Brain pericyte (primary cell): ENCODE measurements at regions not wholly inside any gene's neighbourhood (a gene's known extent, or its start where the extent isn't known, plus 50 kb on each side); places are given as distances from the start of the nearest gene placed in this dataset.

Experiments used
- DNase-seq: peaks from one replicate; pipeline ENCODE4 v3.0.0-alpha.2; 2012; ENCODE audit warnings: low read depth, low spot score

DNA sequence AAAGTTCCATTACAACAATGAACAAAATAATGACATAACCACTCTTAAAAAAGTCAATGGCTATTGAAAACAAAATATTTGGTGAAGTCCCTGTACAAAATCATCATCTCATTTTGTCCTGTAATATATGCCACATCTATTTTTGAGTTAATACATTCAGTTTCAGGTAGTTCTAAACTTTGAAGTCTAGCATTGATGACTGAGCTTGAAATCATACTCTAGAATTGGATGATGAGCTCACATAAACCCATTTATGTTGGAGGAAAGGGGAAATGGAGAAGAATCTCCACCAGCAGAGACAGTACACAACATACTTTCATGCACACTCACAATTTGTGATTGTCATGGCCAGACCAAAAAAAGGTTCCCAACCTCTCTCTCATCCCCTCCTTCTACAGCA, 371.1 kb upstream of the NR3C2 start:
- DNase-seq, result no peak

- no peak for DNase-seq
Measured at GRCh38 chr4:148812101-148812500, 369.9 kb upstream of the NR3C2 start.

DNA sequence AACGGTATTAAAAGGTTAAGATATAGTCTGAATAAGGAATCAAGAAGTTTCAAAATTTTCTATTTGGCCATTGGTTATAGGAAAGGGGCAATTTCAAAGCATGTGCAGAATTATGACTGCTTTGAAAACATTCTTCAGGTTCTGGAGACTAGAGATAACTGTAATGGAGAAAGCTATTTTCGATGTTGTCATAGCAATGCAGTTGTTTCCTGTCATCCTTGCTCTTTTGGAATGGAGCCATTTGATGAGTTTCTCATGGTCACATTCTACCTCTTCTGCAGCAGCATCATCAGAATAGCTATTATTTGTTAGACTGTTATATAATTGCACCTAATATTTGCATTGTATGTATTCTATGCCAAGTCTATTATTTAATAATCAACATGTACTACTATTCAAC, 368.2 kb upstream of the NR3C2 start:
- DNase-seq, result no peak

DNA sequence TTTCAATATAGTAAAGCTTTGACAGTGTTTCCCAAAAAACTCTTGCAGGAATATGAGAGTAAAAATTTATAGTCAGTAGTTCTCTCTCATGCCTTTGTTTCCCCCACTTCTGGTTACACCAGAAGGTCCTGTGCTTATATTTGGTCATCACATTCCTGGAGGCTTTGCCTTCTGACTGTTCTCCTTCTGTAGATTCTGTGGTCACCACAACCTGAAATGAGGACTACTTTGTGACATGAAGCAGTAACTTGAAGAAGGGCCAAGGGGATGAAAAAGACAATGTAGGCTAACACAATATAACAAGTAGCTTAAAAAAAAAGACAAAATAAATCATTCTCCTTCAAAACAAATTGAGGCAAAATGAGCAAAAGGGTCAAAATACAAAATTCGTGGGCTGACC, 366.2 kb upstream of the NR3C2 start:
- DNase-seq, result no peak

DNA sequence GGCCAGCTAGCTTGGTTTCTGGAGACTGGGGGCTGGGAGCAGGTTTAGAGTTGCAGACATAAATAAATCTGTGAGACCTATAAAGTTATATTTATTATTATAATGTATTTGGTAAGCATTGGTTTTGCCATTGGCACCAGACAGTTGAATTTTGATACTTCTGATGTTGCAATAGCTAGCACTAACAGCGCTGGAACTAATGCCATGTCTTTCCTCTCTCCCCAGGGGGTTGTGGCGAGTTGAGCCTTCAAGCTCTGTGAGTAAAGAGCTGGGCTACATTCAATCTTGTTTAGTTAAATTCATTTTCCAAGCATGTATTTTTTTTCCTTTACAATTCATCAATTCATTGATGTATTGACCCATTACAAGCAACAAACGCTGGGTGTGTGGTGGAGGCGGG, 358.7 kb upstream of the NR3C2 start:
- no peak for DNase-seq

DNA sequence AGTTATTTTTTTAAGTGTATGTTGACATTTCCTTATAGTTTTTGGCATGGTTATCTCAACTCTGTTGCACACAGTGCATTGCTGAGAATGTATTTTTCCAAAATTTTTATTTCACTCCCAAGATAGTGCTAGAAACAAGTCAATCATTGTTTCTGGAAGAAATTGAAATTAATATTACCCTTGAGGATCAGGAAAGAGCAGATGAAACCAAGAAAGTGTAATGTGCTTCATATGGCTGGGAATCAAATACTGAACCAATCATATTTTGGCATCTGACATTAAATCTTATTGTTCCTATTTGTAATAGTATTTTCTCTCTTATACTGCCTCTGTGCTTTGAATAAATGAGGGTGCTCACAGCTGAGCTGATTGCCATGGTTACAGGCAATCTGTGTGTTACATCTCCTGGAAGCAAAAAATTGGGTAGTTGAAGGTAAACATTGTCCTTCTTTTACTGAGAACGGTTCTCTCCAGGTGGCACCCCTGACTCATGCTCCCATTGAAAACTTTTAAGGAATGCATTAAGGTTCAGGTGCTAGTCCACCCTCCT, 358.2 kb upstream of the NR3C2 start:
- DNase-seq, result no peak

DNA sequence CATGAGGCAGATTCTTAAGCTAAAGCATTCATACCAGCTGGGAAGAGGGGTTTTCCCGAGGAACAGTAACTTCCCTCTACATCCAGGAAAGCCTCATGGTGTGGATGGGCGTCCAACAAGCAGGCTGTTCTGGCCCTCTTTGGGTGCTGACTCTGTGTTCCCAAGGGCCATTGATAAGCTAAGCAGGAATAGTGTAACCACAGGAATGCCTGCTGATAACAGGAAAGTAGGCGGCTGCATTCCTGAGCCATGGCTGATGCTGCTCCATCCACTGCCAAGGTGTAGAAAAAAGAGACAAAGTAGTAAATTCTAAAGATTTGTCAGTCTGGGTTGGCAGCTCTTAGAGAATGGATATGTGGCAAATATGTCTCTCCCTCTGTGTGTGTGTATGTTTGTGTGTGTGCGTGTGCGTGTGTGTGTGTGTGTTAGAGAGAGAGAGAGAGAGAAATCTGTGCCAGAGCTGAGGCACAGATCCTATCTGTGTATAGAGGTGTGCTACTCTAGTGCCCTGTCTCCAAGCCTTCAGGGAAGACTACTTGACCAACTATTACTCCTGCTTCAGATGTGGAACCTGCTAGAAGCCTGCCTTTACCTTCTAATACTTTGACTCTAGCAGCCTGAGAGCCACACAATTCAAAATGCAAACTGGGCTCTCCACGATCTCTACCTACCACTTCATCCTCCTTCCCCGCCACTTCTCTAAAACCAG, 353.1 kb upstream of the NR3C2 start:
- DNase-seq, result no peak

DNA sequence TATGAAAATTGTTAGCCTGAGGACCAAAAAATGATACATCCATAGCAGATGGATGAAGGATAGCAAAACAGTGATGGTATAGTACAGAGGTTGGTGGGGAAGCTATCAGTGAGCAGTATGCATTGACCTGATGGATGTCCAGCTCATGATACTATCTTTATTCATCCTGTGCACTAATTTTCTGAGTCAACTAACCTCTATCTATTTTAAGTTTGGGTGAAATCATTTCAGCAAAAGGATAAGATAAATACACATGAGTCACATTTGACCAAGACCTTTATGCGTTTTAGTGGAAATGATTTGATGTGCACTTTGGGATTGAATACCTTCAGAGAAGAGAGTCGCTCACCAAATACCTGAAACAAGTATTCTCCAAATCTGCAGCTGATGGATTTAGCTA, 351.0 kb upstream of the NR3C2 start:
- DNase-seq, result no peak

DNA sequence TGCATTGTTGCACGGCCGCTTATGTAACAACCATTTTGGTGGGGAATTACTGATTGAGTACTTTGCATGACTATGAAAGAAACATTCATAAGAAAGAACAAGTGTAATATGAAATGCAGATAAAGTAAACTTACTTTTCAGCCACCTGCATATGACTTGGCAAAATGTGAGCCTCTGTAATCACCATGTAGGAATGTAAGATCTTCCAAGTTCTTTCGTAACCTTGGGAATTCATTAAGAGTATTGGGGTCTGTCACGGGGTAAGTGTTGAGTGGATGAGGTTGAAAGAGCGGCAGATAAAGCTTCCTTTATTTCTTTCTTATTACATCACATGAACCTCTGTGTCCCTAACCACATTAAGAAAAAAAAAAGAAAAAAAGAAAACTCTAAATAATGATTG, 348.5 kb upstream of the NR3C2 start:
- DNase-seq, result no peak

DNA sequence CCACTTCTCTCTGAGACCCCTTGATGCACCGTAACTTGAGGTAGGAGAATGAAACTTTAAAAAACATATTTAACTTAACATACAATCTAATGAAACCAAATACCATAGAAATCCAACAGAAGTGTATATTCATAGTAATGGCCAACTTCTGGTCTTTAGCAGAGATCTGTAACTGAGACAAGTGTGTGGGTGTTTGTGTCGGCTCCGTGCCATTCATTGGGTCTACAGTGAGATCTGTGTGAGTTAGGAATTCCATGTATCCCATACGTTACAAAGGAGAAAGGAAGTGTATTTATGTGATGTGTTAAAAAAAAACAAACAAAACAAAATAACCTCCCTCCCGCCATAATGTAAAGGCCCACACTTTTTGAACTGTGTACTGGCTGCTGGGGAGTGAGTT, 348.0 kb upstream of the NR3C2 start:
- no peak for DNase-seq

GRCh38 chr4:148787831-148788477, 345.7 kb upstream of the NR3C2 start:
- no peak for DNase-seq

GRCh38 chr4:148787285-148787684, 345.1 kb upstream of the NR3C2 start:
- DNase-seq, result no peak

GRCh38 chr4:148786699-148787098, 344.5 kb upstream of the NR3C2 start:
- no peak for DNase-seq

DNA sequence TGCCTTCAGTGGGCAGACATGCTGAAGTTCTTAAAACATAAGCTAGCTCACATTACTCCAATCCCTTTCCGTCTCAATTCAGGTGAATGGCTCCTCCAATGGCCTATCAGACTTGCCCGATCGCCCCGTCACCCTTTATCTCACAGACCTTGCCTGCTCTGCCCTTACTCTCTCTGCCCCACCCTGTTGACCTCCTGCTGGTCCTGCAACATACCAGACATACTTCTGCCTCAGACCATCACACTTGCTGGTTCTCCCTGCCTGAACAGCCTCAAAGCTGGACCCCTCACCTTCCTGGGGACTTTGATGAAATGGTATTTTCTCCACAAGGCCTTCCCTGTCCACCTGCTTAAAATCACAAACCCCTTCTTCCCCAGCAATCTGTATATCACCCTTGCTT, 340.1 kb upstream of the NR3C2 start:
- DNase-seq, result no peak

- DNase-seq, result no peak
Measured at GRCh38 chr4:148780426-148781005, 338.3 kb upstream of the NR3C2 start.

GRCh38 chr4:148779771-148780170, 337.6 kb upstream of the NR3C2 start:
- DNase-seq, result no peak

DNA sequence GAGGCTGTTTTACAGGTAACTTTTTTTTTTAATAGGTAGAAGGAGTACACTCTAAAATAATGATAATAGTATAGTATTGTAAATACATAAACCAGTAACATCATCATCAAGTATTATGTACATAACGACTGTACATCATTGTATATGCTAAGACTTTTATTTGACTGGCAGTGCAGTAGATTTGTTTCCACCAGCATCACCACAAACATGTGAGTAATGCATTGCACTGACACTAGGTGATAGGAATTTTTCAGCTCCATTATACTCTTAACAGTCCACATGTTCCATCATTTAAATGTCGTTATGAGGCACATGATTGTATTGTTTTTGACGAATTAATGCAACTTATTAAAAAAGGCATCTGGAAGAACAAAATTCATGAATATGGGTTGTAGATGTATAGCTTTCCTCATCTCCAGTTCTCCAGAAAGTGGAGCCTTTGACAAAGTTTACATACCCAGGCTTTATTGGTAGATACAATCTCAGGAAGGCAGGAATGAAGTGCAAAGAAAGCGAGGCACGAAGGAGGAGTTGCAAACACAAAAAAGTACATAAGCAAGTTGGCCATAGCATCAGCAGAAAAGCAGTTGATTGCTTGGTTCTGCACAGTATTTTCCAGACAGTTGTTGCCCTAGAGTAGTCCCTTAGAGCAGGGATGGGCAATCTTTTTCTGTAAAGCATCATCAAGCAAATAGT, 336.9 kb upstream of the NR3C2 start:
- DNase-seq, result no peak

DNA sequence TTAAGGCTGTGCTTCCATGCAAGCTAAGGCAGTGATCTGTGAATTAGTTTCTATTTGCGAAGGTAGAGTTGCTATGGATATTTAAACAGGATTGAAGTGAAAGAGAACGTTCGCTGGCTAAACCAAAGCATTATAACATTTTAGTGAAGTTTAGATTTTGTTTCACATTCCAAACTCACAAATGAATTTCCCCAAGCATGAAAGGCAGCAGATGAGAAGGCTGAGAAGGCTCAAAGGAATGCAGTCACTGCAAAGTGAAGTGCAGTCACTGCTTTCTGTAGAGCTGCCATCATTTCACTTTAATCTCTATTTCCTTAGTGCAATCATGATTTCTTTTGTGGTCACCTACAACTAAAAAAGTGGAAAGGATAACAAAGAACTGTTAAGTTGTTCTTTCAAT, 334.7 kb upstream of the NR3C2 start:
- DNase-seq, result no peak

DNA sequence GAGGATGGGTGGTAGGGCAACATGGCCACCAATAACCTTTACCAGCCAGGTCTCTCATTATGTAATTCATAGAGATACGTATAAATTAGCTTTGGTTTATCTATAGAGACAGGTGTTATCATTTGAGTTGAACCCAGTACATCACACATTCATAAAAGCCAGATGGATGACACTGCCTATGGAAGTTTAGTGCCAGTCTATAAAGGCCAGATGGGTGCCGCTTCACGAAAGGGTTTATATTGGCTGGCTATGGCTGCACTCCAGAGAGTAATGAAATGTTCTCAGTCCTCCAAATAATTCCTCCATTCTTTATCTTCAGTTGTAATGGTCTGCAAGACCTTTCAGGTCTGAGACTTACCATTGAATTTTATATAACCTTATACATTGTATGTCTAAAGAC, 331.9 kb upstream of the NR3C2 start:
- DNase-seq, result no peak

GRCh38 chr4:148773313-148773712, 331.1 kb upstream of the NR3C2 start:
- DNase-seq, result no peak

DNA sequence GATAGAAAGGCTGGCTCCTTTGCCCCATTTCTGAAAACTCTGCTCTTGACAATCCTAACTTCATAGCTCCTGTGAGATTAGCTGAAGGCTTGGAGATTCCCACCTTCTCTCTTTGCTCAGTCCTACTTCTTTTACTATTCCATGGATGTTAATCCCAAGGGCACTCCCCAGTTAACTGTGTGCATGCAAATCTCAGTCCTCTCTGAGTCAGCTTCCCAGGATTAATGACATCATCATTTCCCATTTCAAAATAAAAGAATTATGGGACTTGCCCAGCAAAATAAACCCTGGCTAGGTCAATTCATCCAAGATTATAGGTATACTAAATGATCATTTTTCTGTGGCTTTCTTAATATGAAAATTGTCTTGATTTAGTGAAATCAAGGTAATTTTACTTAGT, 328.6 kb upstream of the NR3C2 start:
- DNase-seq, result no peak

DNA sequence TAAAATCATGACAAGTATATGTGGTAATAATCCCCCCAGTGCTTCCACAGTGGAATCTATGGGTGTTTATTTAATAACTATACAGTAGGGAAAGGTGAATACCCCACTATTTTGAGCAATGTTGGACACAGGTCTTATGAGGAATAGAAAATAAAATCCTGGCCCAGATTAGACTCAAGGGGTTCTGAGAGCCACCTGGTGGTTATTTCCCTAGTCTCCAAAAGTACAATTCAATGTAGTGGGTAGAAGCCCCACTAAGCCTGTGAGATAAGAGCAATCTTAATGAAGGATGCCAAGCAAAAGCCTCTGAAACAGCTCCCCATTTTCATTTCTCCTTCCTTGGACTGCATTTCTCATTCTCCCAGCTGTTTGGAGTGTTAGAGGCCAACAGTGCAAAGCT, 328.2 kb upstream of the NR3C2 start:
- no peak for DNase-seq
